Colonic mucosa (tissue), 4 donors: ENCODE measurements at regions not wholly inside any gene's neighbourhood (a gene's known extent, or its start where the extent isn't known, plus 50 kb on each side); places are given as distances from the start of the nearest gene placed in this dataset.

ENCODE experiments used
- DNase-seq: peaks from one replicate; pipeline ENCODE4 v3.0.0-alpha.2; 2020
- H3K27ac ChIP-seq: fragments of 200-600 bp; one replicate; pipeline ENCODE4 v1.8.0; 2021
- H3K27me3 ChIP-seq: fragments of 200-600 bp; one replicate; pipeline ENCODE4 v1.8.0; 2021
- H3K36me3 ChIP-seq: fragments of 200-600 bp; one replicate; pipeline ENCODE4 v1.8.0; 2021
- H3K4me1 ChIP-seq: fragments of 200-600 bp; one replicate; pipeline ENCODE4 v1.8.0; 2021; ENCODE audit warnings: mild to moderate bottlenecking
- H3K4me3 ChIP-seq: fragments of 200-600 bp; one replicate; pipeline ENCODE4 v1.8.0; 2021
- H3K9ac ChIP-seq, 2 donors: one replicate each; pipeline ENCODE4 v1.7.0; 2013; ENCODE audit warnings: control low read depth in 2 of 2, low read depth in 2 of 2, low read length in 2 of 2
- H3K9me3 ChIP-seq: fragments of 200-600 bp; one replicate; pipeline ENCODE4 v1.8.0; 2021
- CTCF ChIP-seq: fragments of 200-600 bp; IDR thresholded peaks from one replicate; pipeline ENCODE4 v1.8.0; 2022; ENCODE audit warnings: antibody characterized with exemption, mild to moderate bottlenecking
- intact Hi-C: fragments of 100-400 bp; cut with DNase I; formaldehyde crosslinking; loops from one replicate; pipeline ENCODE4 v1.14.1; 2022
- donor health status: healthy.
- donor health status: DM: no; HTN: no; CAD: no.
- donor health status: DM: no; HTN: no; CAD: no.

GRCh38 chr5:82657033-82657699 is 379.0 kb upstream of the RPS23 start:
- intact Hi-C loops, result no loop called here

DNA sequence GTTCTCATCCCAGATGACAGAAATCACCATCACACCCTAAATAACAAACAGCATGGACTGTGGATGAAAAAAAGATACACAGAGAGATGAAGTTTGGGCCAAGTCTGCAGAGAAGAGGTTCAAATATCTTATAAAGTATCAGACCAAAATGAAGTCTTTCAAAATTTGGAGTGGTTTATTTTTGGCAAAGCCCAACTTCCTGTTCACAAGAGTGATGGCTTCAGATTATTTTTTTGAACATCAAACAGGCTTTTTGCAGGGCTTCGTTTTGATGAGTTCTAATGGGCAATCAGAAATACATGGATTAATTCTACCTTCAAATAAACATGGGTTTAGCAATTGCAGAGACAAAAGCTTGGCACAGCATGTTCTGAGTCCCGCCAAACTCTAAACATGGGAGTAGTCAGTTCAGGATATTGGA is 378.2 kb upstream of the RPS23 start:
- intact Hi-C loops, result no loop called here
- H3K27ac ChIP-seq, result no peak overlapping the region
- H3K4me3 ChIP-seq, result no peak overlapping the region
- no peak overlapping the region for H3K9ac ChIP-seq
- no peaks in the 10 kb centered on the region for H3K4me1 ChIP-seq
- H3K36me3 ChIP-seq, result no peaks in the 10 kb centered on the region
- no peak for DNase-seq
- no peaks in the 10 kb centered on the region for H3K27me3 ChIP-seq
- no peaks in the 10 kb centered on the region for H3K9me3 ChIP-seq
- TF ChIP-seq CTCF, result no peak

More at GRCh38 chr5:82657033-82657699, 379.0 kb upstream of the RPS23 start:
- no peaks in the 10 kb centered on the region for H3K4me1 ChIP-seq
- H3K36me3 ChIP-seq, result no peaks in the 10 kb centered on the region
- TF ChIP-seq CTCF, result no peak
- no peak overlapping the region for H3K9ac ChIP-seq
- no peaks in the 10 kb centered on the region for H3K27me3 ChIP-seq
- H3K9me3 ChIP-seq, result no peaks in the 10 kb centered on the region
- no peak overlapping the region for H3K4me3 ChIP-seq
- DNase-seq, result no peak
- no peak overlapping the region for H3K27ac ChIP-seq

DNA sequence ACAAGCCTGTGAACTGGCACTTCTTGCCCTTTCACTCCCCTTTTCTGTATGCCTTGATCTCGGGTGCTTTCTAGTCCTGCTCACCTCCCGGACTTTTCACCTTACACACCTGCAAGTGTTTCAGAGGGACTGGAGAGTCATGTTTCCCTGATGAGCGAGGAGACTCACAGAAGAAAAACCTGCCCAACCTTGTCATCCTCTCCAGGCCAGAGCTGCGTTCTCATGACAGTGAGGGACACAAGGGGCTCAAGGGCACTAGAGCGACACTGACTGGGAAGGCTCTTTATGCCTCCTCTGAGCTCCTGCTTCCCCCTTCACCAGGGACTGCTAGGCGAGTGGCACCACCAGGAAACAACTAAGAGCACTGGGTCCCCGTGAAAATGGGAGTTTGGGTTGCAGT is 376.9 kb upstream of the RPS23 start:
- intact Hi-C loops, result no loop called here
- Histone ChIP-seq H3K9me3 (no peaks in the 10 kb centered on the region), H3K36me3 (no peaks in the 10 kb centered on the region), H3K9ac (no peak overlapping the region), H3K27ac (no peak overlapping the region), H3K27me3 (no peaks in the 10 kb centered on the region), H3K4me1 (no peaks in the 10 kb centered on the region), H3K4me3 (no peak overlapping the region)
- TF ChIP-seq CTCF, result no peak
- DNase-seq, result no peak

DNA sequence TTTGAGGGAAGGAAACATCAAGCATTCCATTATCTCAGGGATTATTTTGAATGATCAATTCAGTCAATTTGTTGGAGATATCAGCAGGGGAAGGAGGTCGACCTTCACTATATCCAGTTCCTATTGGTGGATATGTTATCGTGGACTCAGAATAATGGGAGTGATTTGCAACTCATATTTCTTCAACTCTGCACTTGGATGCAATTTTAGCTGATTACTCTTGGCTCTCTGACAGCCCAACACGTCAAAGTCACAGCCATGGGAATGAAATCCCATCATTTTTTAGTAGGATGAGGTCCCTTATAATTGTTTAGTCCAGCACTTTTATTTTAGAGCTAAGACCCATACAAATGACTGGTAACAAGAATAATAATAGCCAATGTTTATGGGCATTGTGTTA is 371.8 kb upstream of the RPS23 start:
- intact Hi-C loops, result loop anchor here (10.0 kb wide), 1 partner anchor 295 kb away; no protein-coding TSS in a partner anchor
- H3K27me3 ChIP-seq, result no peaks in the 10 kb centered on the region
- H3K27ac ChIP-seq, result no peak overlapping the region
- TF ChIP-seq CTCF, result no peak
- no peaks in the 10 kb centered on the region for H3K4me1 ChIP-seq
- no peak overlapping the region for H3K4me3 ChIP-seq
- DNase-seq, result no peak
- H3K9ac ChIP-seq, result no peak overlapping the region
- H3K9me3 ChIP-seq, result no peaks in the 10 kb centered on the region
- H3K36me3 ChIP-seq, result no peaks in the 10 kb centered on the region

- H3K27me3 ChIP-seq, result no peaks in the 10 kb centered on the region
- intact Hi-C loops, result loop anchor here (5.0 to 10.0 kb wide), 2 partner anchors 148 to 290 kb away; no protein-coding TSS in a partner anchor
- peaks cover 4% of the 10 kb centered on the region for H3K4me1 ChIP-seq
- no peaks in the 10 kb centered on the region for H3K36me3 ChIP-seq
- no peak overlapping the region for H3K9ac ChIP-seq
- H3K27ac ChIP-seq, result no peak overlapping the region
- no peak overlapping the region for H3K4me3 ChIP-seq
- TF ChIP-seq CTCF, result no peak
- no peak for DNase-seq
- no peaks in the 10 kb centered on the region for H3K9me3 ChIP-seq
Observed at GRCh38 chr5:82644766-82645165, 366.6 kb upstream of the RPS23 start.
